IMR-90 (cell line): ENCODE measurements at regions not wholly inside any gene's neighbourhood (a gene's known extent, or its start where the extent isn't known, plus 50 kb on each side); places are given as distances from the start of the nearest gene placed in this dataset.
A peak's percentile ranks its signal among the peaks of the same experiment; 100 is the strongest.

ENCODE experiments used
- ATAC-seq: fragments of 200-7000 bp; cut with Tn5 transposase; 2 replicates; pipeline ENCODE4 v1.9.1; 2020; ENCODE audit warnings: low read depth, mild to moderate bottlenecking, moderate library complexity
- BruUV-seq: library from RNA; stranded (reverse); fragments of 400-500 nt; replicated peaks from 2 replicates; lab custom pipeline; 2021; lab: Mats Ljungman, UMichigan
- CTCF ChIA-PET: fragments of 300-600 bp; formaldehyde crosslinking; extraction: SDS; loops from one replicate; lab custom pipeline; 2021; ENCODE audit warnings: antibody characterized with exemption; lab: Yijun Ruan, JAX
- POLR2A ChIA-PET: fragments of 300-600 bp; sonication (Branson Sonifier 250); formaldehyde crosslinking; loops from one replicate; lab custom pipeline; 2022; ENCODE audit warnings: antibody characterized with exemption; ENCODE audit not compliant: unreplicated experiment; lab: Charles Lee
- DNase-seq: peaks from one replicate; pipeline ENCODE4 v3.0.0; 2013
- H2AFZ ChIP-seq: replicated peaks from 2 replicates; pipeline ENCODE3; 2013; ENCODE audit warnings: low read length, mild to moderate bottlenecking; ENCODE audit not compliant: poor library complexity
- H2AK5ac ChIP-seq: 2 replicates; pipeline ENCODE4 v1.6.1; 2013; ENCODE audit warnings: low read depth, low read length, inconsistent platforms
- H2AK9ac ChIP-seq: replicated peaks from 2 replicates; pipeline ENCODE3; 2013; ENCODE audit warnings: mild to moderate bottlenecking, low read depth, low read length, moderate library complexity; ENCODE audit not compliant: poor library complexity
- H2BK120ac ChIP-seq: 2 replicates; pipeline ENCODE4 v1.6.1; 2013; ENCODE audit warnings: low read depth, low read length, inconsistent platforms
- H2BK15ac ChIP-seq: 3 replicates; pipeline ENCODE4 v1.6.1; 2013; ENCODE audit warnings: low read depth, low read length, inconsistent platforms
- H2BK20ac ChIP-seq: 2 replicates; pipeline ENCODE4 v1.6.1; 2013; ENCODE audit warnings: low read depth, mild to moderate bottlenecking, inconsistent platforms, low read length, moderate library complexity
- H2BK5ac ChIP-seq: 2 replicates; pipeline ENCODE4 v1.6.1; 2013; ENCODE audit warnings: mild to moderate bottlenecking, low read depth, low read length, inconsistent platforms; ENCODE audit not compliant: poor library complexity, severe bottlenecking
- H3K14ac ChIP-seq: replicated peaks from 2 replicates; pipeline ENCODE4 v1.6.1; 2013; ENCODE audit warnings: low read depth, low read length, inconsistent platforms
- H3K18ac ChIP-seq: 2 replicates; pipeline ENCODE4 v1.6.1; 2013; ENCODE audit warnings: low read depth, low read length, control low read depth
- H3K23ac ChIP-seq: 2 replicates; pipeline ENCODE4 v1.6.1; 2013; ENCODE audit warnings: low read depth, low read length, inconsistent platforms
- H3K27ac ChIP-seq: 2 replicates; pipeline ENCODE4 v1.5.1; 2013; ENCODE audit warnings: mild to moderate bottlenecking, control low read depth, low read length; ENCODE audit not compliant: insufficient read depth
- H3K27me3 ChIP-seq: 2 replicates; pipeline ENCODE4 v1.6.1; 2013; ENCODE audit warnings: low read length; ENCODE audit not compliant: control insufficient read depth, insufficient read depth
- H3K36me3 ChIP-seq: 2 replicates; pipeline ENCODE4 v1.6.1; 2013; ENCODE audit warnings: low read length, mixed read lengths; ENCODE audit not compliant: control insufficient read depth, insufficient read depth
- H3K4ac ChIP-seq: 2 replicates; pipeline ENCODE4 v1.6.1; 2013; ENCODE audit warnings: low read depth, low read length, inconsistent platforms
- H3K4me1 ChIP-seq: 2 replicates; pipeline ENCODE4 v1.6.1; 2013; ENCODE audit warnings: low read length, mixed read lengths; ENCODE audit not compliant: control insufficient read depth, insufficient read depth
- H3K4me2 ChIP-seq: 2 replicates; pipeline ENCODE4 v1.6.1; 2013; ENCODE audit warnings: low read depth, mild to moderate bottlenecking, control low read depth, low read length, moderate library complexity
- H3K4me3 ChIP-seq: 2 replicates; pipeline ENCODE4 v1.5.1; 2013; ENCODE audit warnings: low read depth, mild to moderate bottlenecking, control low read depth, low read length, moderate library complexity; ENCODE audit not compliant: insufficient read depth
- H3K56ac ChIP-seq: 2 replicates; pipeline ENCODE4 v1.6.1; 2013; ENCODE audit warnings: low read length, inconsistent platforms; ENCODE audit not compliant: insufficient read depth; ENCODE audit errors: extremely low read depth
- H3K79me1 ChIP-seq, 2 experiments: 2 replicates each; pipeline ENCODE4 v1.6.1; 2013; ENCODE audit warnings: low read length in 2 of 2, inconsistent platforms in 1 of 2, low read depth in 1 of 2
- H3K9ac ChIP-seq: 2 replicates; pipeline ENCODE4 v1.6.1; 2013; ENCODE audit warnings: low read depth, low read length, control low read depth
- H3K9me1 ChIP-seq: 2 replicates; pipeline ENCODE4 v1.6.1; 2013; ENCODE audit warnings: low read length, inconsistent platforms; ENCODE audit not compliant: insufficient read depth
- H3K9me3 ChIP-seq: 2 replicates; pipeline ENCODE4 v1.6.1; 2013; ENCODE audit warnings: low read length; ENCODE audit not compliant: control insufficient read depth, insufficient read depth
- H4K20me1 ChIP-seq: 2 replicates; pipeline ENCODE4 v1.6.1; 2013; ENCODE audit warnings: low read length, inconsistent platforms; ENCODE audit not compliant: insufficient read depth
- H4K5ac ChIP-seq: 2 replicates; pipeline ENCODE4 v1.6.1; 2013; ENCODE audit warnings: mild to moderate bottlenecking, low read depth, low read length, control low read depth
- H4K8ac ChIP-seq, 2 experiments: 2 replicates each; pipeline ENCODE4 v1.6.1; 2013; ENCODE audit warnings: low read depth in 2 of 2, low read length in 2 of 2, control low read depth in 1 of 2, inconsistent platforms in 1 of 2
- H4K91ac ChIP-seq: 2 replicates; pipeline ENCODE4 v1.6.1; 2013; ENCODE audit warnings: low read depth, low read length, inconsistent platforms; ENCODE audit not compliant: insufficient read depth
- ELK1 ChIP-seq: fragments of 150-350 bp; IDR thresholded peaks from 2 replicates; pipeline ENCODE4 v1.6.1; 2016; ENCODE audit warnings: low read depth, mild to moderate bottlenecking, low read length, moderate library complexity, borderline replicate concordance
- FOS ChIP-seq: fragments of 150-350 bp; IDR thresholded peaks from 2 replicates; pipeline ENCODE4 v1.6.1; 2016; ENCODE audit warnings: low read depth, low read length
- MAFK ChIP-seq: IDR thresholded peaks from 2 replicates; pipeline ENCODE4 v1.6.1; 2012; ENCODE audit warnings: low read depth, low read length, improper control_type of control experiment
- MXI1 ChIP-seq: IDR thresholded peaks from 2 replicates; pipeline ENCODE4 v1.6.1; 2012; ENCODE audit warnings: low read depth, mild to moderate bottlenecking, low read length, moderate library complexity, borderline replicate concordance
- RAD21 ChIP-seq: IDR thresholded peaks from 2 replicates; pipeline ENCODE4 v1.6.1; 2012; ENCODE audit warnings: low read length, improper control_type of control experiment
- RFX5 ChIP-seq: IDR thresholded peaks from 2 replicates; pipeline ENCODE4 v1.8.0; 2012; ENCODE audit warnings: low read depth, mild to moderate bottlenecking, low read length, moderate library complexity
- WGBS, 2 experiments: methylation state at CpG; one replicate each; pipeline versions ENCODE4 v1.1.5 to v1.1.7; 2013; ENCODE audit warnings: missing lambda C conversion rate in 2 of 2; ENCODE audit not compliant: insufficient read length in 1 of 2; ENCODE audit errors: extremely low coverage in 2 of 2; 5-methylcytosine and 5-hydroxymethylcytosine counted together
- dilution Hi-C: fragments of 300-500 bp; cut with HindIII; formaldehyde crosslinking; loops from one replicate; pipeline ENCODE4 v1.14.3; 2018; ENCODE audit warnings: low sequenced_read_pairs; ENCODE audit not compliant: unreplicated experiment
- in situ Hi-C: fragments of 300-500 bp; cut with MboI; formaldehyde crosslinking; loops from 3 replicates; pipeline ENCODE4 v1.14.3; 2019; ENCODE audit warnings: low sequenced_read_pairs, inconsistent platforms, mixed read lengths
- intact Hi-C: fragments of 100-400 bp; cut with micrococcal nuclease; formaldehyde crosslinking; loops from 2 replicates; pipeline ENCODE4 v1.10.0; 2022

GRCh38 chr3:74539876-74540275 lies 74.6 kb downstream of the CNTN3 start:
- H3K9ac ChIP-seq = no peak overlapping the region
- H4K5ac ChIP-seq = no peak overlapping the region
- H2BK120ac ChIP-seq = no peak overlapping the region
- no peak overlapping the region for H2BK20ac ChIP-seq
- H3K9me1 ChIP-seq = no peaks in the 10 kb centered on the region
- no peak overlapping the region for H2BK15ac ChIP-seq
- intact Hi-C loops (no loop called here), dilution Hi-C loops (no loop called here), in situ Hi-C loops (no loop called here)
- TF ChIP-seq MAFK (peak; percentile 70), FOS (no peak), MXI1 (no peak), RFX5 (no peak), RAD21 (no peak), ELK1 (no peak)
- DNase-seq = no peak
- H3K56ac ChIP-seq = no peak overlapping the region
- H3K4ac ChIP-seq = no peak overlapping the region
- H2AK5ac ChIP-seq = no peak overlapping the region
- no peaks in the 10 kb centered on the region for H4K20me1 ChIP-seq
- no peaks in the 10 kb centered on the region for H3K9me3 ChIP-seq
- POLR2A ChIA-PET = no interaction called here
- BruUV-seq = no TSS peak
- no peak for ATAC-seq
- H4K91ac ChIP-seq = no peak overlapping the region
- H3K18ac ChIP-seq = no peak overlapping the region
- no peak overlapping the region for H2AFZ ChIP-seq
- no peak overlapping the region for H3K27ac ChIP-seq
- no peaks in the 10 kb centered on the region; a peak in 1 of 4 replicates for H3K79me1 ChIP-seq
- H2AK9ac ChIP-seq = no peak overlapping the region
- CTCF ChIA-PET = no interaction called here
- H3K4me1 ChIP-seq = peaks cover 2% of the 10 kb centered on the region; the same call in 1 of the 2 replicates
- no peaks in the 10 kb centered on the region for H3K27me3 ChIP-seq
- no peak overlapping the region for H3K4me2 ChIP-seq
- H2BK5ac ChIP-seq = no peak overlapping the region
- H3K4me3 ChIP-seq = no peak overlapping the region
- H4K8ac ChIP-seq = no peak overlapping the region
- H3K14ac ChIP-seq = no peak overlapping the region
- WGBS, 2 experiments = no CpG with 5 or more reads among the region's 3 CpGs
- no peak overlapping the region for H3K23ac ChIP-seq
- H3K36me3 ChIP-seq = no peaks in the 10 kb centered on the region
